ENCODE measurements at regions not wholly inside any gene's neighbourhood (a gene's known extent, or its start where the extent isn't known, plus 50 kb on each side); places are given as distances from the start of the nearest gene placed in this dataset.
"Not testable (repeated sequence)": the region's sequence is repeated elsewhere in the genome, so short reads cannot be mapped to it uniquely, and the experiment has no call there.

GRCh38 chr5:10126900-10127299 lies 122.8 kb downstream of the ATPSCKMT start:
- DNase-seq (ENCODE audit: low spot score): no peak

- no peak for DNase-seq (ENCODE audit: low spot score)
Observed at GRCh38 chr5:10125116-10125515, 124.6 kb downstream of the ATPSCKMT start.

- DNase-seq (ENCODE audit: low spot score): peak; percentile 99
Observed at GRCh38 chr5:10124287-10124686, 125.4 kb downstream of the ATPSCKMT start.

GRCh38 chr5:10123254-10123989 lies 126.3 kb downstream of the ATPSCKMT start:
- DNase-seq (ENCODE audit: low spot score): no peak

GRCh38 chr5:10122076-10122726 lies 127.5 kb downstream of the ATPSCKMT start:
- DNase-seq (ENCODE audit: low spot score): no peak

DNA sequence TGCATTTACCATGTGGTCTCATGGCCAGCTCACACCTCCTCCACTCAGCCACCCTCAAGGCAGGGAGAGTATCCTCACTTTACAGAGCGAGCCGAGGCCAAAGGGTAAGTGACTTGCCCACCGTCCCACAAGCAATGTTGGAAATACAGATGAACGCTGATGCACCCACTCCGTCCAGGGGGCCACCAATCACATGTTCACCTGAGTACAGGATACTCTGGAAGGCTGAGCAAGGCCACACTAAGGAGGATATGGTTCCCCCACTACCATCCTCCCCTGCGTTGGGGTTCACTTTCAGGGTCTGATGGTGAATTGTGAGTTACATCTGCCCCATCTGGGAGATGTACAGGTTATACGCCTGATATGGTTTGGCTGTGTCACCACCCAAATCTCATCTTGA lies 128.8 kb downstream of the ATPSCKMT start:
- DNase-seq (ENCODE audit: low spot score): no peak

- no peak for DNase-seq (ENCODE audit: low spot score)
Observed at GRCh38 chr5:10118150-10118549, 131.5 kb downstream of the ATPSCKMT start.

- no peak for DNase-seq (ENCODE audit: low spot score)
Observed at GRCh38 chr5:10116594-10116993, 133.1 kb downstream of the ATPSCKMT start.

- DNase-seq (ENCODE audit: low spot score): no peak
Observed at GRCh38 chr5:10115669-10116068, 134.0 kb downstream of the ATPSCKMT start.

GRCh38 chr5:10111571-10111970 lies 138.1 kb downstream of the ATPSCKMT start:
- peak; percentile 52 for DNase-seq (ENCODE audit: low spot score)

DNA sequence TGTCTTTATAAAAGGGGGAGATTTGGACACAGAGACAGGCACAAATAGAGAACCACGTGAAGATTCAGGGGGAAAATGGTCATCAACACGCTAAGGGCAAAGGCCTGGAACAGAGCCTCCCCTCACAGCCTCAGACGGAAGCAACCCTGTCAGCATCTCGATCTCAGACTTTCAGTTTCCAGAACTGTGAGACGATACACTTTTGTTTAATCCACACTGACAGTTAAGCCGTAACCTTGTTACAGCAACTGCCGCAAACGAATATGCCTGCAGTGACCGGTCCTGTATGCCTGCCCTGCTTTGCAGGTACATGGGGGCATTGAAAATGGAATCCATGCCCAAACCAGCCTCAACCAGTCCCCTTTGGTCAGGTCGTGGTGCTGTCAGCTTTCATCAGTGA lies 139.5 kb downstream of the ATPSCKMT start:
- no peak for DNase-seq (ENCODE audit: low spot score)

DNA sequence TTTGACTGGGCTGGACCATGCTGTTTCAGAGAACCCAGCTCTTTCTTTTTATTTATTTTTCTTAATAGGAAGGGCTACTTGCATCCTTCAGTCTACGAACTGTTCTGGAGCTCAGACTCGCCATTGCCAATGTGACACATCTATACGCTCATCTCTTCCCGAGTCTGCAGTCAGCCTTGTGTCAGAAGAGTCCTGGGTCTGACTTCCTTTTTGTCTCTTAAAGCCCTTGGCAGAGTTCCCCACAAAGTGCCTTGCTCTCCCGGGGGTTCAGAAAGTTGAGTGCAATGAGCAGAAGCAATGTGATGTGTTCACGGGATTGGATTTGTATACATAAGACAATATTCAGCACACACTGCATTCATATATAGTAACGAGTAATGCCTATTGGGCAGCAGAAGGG lies 140.4 kb downstream of the ATPSCKMT start:
- no peak for DNase-seq (ENCODE audit: low spot score)

GRCh38 chr5:10106806-10107205 lies 142.9 kb downstream of the ATPSCKMT start:
- no peak for DNase-seq (ENCODE audit: low spot score)

DNA sequence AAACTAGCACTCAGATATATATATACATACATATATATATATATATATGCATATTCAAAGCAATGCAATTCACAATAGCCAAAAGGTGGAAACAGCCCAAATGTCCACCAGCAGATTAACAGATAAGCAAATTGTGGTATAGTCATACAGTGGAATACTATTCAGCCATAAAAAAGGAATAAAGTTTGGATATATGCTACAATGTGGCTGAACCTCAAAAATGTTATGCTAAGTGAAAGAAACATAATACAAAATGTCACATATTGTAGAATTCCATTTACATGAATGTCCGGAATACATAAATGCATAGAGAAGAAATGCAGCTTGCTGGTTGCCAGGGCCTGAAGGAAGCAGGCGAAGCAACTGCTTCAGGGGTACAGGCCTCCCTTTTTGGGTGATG lies 143.4 kb downstream of the ATPSCKMT start:
- no peak for DNase-seq (ENCODE audit: low spot score)

- no peak for DNase-seq (ENCODE audit: low spot score)
Observed at GRCh38 chr5:10102706-10103497, 146.8 kb downstream of the ATPSCKMT start.

GRCh38 chr5:10102235-10102634 lies 147.5 kb downstream of the ATPSCKMT start:
- DNase-seq (ENCODE audit: low spot score): not testable (repeated sequence)

GRCh38 chr5:10099548-10099947 lies 150.1 kb downstream of the ATPSCKMT start:
- DNase-seq (ENCODE audit: low spot score): no peak

DNA sequence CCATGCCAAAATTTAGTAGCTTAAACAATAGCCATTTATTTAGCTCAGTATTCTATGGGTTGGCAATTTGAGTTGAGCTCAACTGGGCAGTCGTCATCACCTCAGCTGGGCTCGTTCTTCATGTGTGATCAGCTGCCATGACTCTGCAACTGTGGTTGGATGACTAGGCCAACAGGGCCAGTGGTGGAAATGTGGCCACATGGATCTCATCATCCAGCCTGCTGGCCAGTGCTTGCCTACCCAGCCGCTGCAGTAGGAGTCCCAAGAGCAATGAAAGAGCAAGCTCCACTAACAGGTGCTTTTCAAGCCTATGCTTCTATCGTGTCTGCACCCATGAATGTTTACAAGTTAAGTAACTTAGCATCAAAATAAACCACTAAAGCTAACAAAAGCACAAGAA lies 158.0 kb downstream of the ATPSCKMT start:
- no peak for DNase-seq (ENCODE audit: low spot score)

- no peak for DNase-seq (ENCODE audit: low spot score)
Observed at GRCh38 chr5:10090074-10090473, 159.6 kb downstream of the ATPSCKMT start.

GRCh38 chr5:10085185-10085584 lies 164.5 kb downstream of the ATPSCKMT start:
- DNase-seq (ENCODE audit: low spot score): no peak

DNA sequence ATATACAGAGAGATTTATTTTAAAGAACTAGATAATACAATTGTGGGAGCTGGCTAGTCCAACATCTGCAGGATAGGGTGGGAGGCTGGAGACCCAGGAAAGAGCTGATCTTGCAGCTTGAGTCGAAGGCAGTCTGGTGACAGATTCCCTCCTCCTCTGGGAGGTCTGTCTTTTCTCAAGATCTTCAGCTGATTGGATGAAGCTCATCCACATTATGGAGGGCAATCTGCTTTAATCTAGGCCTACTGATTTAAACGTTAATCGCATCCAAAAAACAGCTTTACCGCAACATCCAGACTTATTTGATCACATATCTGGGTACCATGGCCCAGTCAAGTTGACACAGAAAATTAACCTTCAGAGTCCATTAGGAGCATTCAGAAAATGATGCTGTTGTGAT lies 168.1 kb downstream of the ATPSCKMT start:
- no peak for DNase-seq (ENCODE audit: low spot score)

DNA sequence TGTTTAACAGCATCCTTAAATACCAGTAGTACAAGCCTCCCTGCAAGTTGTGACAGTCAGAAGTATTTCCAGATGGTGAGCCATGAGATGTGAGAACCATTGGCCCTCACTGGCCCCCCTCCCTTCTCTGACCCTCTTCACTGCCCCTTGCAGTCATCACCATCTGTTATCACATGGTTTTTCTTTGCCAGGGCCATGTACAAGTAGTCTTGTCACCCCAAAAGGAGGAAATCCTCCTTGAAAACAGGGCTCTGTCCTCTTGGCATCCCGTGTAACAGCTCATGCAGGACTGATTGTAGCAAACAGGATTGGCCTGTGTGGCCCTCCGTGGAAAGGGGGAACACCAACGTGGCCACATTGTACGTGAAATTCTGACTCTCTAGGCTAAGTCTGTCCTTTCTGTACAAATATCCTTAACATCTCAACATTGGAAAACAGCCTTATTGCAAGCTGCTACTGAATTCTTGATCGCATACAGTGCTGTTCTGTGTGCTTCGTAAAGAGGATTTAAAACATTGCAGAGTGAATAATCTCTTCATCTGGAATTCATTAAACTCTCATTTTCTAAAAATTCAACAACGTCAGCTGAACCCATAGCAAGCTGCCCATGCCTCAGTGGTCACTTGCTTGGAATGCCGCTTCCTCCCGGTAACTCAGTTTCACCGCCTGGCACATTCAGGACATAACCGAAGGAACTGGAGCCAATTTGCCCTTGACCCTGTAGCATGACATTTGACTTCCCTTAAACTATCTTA lies 171.7 kb downstream of the ATPSCKMT start:
- no peak for DNase-seq (ENCODE audit: low spot score)
